ENCODE measurements at regions not wholly inside any gene's neighbourhood (a gene's known extent, or its start where the extent isn't known, plus 50 kb on each side); places are given as distances from the start of the nearest gene placed in this dataset.

GRCh38 chr6:147095316-147095715, 108.9 kb upstream of the STXBP5 start:
- ATAC-seq (replicated peaks) (no peak), DNase-seq (no peak)
- Mint-ChIP-seq H3K4me1 (ENCODE audit: low read depth in 2 of 2) (no peaks in the 10 kb centered on the region), H3K4me3 (no peak overlapping the region), H3K9me3 (no peaks in the 10 kb centered on the region), H3K27me3 (peaks cover 11 to 14% of the 10 kb centered on the region in 2 donors), H3K36me3 (ENCODE audit: insufficient read depth) (no peaks in the 10 kb centered on the region), H3K27ac (no peak overlapping the region)

- H3K9me3 Mint-ChIP-seq: no peaks in the 10 kb centered on the region
- no peak overlapping the region for H3K27ac Mint-ChIP-seq
- H3K4me1 Mint-ChIP-seq (ENCODE audit: low read depth in 2 of 2): no peaks in the 10 kb centered on the region
- H3K36me3 Mint-ChIP-seq (ENCODE audit: insufficient read depth): no peaks in the 10 kb centered on the region
- DNase-seq (no peak), ATAC-seq (replicated peaks) (no peak)
- H3K4me3 Mint-ChIP-seq: no peak overlapping the region
- H3K27me3 Mint-ChIP-seq: peaks cover 11 to 21% of the 10 kb centered on the region in 2 donors
Measured at GRCh38 chr6:147099974-147100373, 104.2 kb upstream of the STXBP5 start.

- Mint-ChIP-seq H3K27me3 (peaks cover 0 to 17% of the 10 kb centered on the region in 2 donors), H3K4me1 (ENCODE audit: low read depth in 2 of 2) (no peaks in the 10 kb centered on the region), H3K9me3 (no peaks in the 10 kb centered on the region), H3K27ac (no peak overlapping the region), H3K36me3 (ENCODE audit: insufficient read depth) (no peaks in the 10 kb centered on the region), H3K4me3 (no peak overlapping the region)
- ATAC-seq (replicated peaks) (no peak), DNase-seq (no peak)
Measured at GRCh38 chr6:147103007-147103406, 101.2 kb upstream of the STXBP5 start.

GRCh38 chr6:147103694-147104093, 100.5 kb upstream of the STXBP5 start:
- ATAC-seq (replicated peaks) (no peak), DNase-seq (no peak)
- Mint-ChIP-seq H3K4me3 (no peak overlapping the region), H3K4me1 (ENCODE audit: low read depth in 2 of 2) (peaks cover 1 to 5% of the 10 kb centered on the region in 2 donors), H3K36me3 (ENCODE audit: insufficient read depth) (no peaks in the 10 kb centered on the region), H3K9me3 (no peaks in the 10 kb centered on the region), H3K27ac (no peak overlapping the region), H3K27me3 (peaks cover 0 to 17% of the 10 kb centered on the region in 2 donors)

- Mint-ChIP-seq H3K4me3 (no peak overlapping the region), H3K27me3 (peaks cover 0 to 17% of the 10 kb centered on the region in 2 donors), H3K9me3 (no peaks in the 10 kb centered on the region), H3K36me3 (ENCODE audit: insufficient read depth) (no peaks in the 10 kb centered on the region), H3K4me1 (ENCODE audit: low read depth in 2 of 2) (peaks cover 14 to 21% of the 10 kb centered on the region in 2 donors), H3K27ac (no peak overlapping the region)
- no peak for DNase-seq
- ATAC-seq (replicated peaks): no peak
Measured at GRCh38 chr6:147105786-147106185, 98.4 kb upstream of the STXBP5 start.

- H3K36me3 Mint-ChIP-seq (ENCODE audit: insufficient read depth): no peaks in the 10 kb centered on the region
- H3K4me1 Mint-ChIP-seq (ENCODE audit: low read depth in 2 of 2): peaks cover 14 to 21% of the 10 kb centered on the region in 2 donors
- peaks cover 0 to 13% of the 10 kb centered on the region in 2 donors for H3K27me3 Mint-ChIP-seq
- DNase-seq (no peak), ATAC-seq (replicated peaks) (no peak)
- no peak overlapping the region for H3K27ac Mint-ChIP-seq
- no peaks in the 10 kb centered on the region for H3K9me3 Mint-ChIP-seq
- no peak overlapping the region for H3K4me3 Mint-ChIP-seq
Measured at GRCh38 chr6:147106759-147107401, 97.3 kb upstream of the STXBP5 start.

GRCh38 chr6:147108259-147108910, 95.8 kb upstream of the STXBP5 start:
- Mint-ChIP-seq H3K9me3 (no peaks in the 10 kb centered on the region), H3K27ac (no peak overlapping the region), H3K27me3 (peaks cover 0 to 10% of the 10 kb centered on the region in 2 donors), H3K4me3 (no peak overlapping the region), H3K4me1 (ENCODE audit: low read depth in 2 of 2) (peaks cover 14 to 21% of the 10 kb centered on the region in 2 donors), H3K36me3 (ENCODE audit: insufficient read depth) (no peaks in the 10 kb centered on the region)
- ATAC-seq (replicated peaks) (no peak), DNase-seq (no peak)

- no peaks in the 10 kb centered on the region for H3K9me3 Mint-ChIP-seq
- ATAC-seq (replicated peaks) (peak; percentile 33), DNase-seq (no peak)
- no peaks in the 10 kb centered on the region for H3K36me3 Mint-ChIP-seq (ENCODE audit: insufficient read depth)
- peaks cover 0 to 10% of the 10 kb centered on the region in 2 donors for H3K27me3 Mint-ChIP-seq
- H3K4me1 Mint-ChIP-seq (ENCODE audit: low read depth in 2 of 2): peaks cover 14 to 21% of the 10 kb centered on the region in 2 donors
- H3K4me3 Mint-ChIP-seq: peak overlapping the region in 1 of 2 donors; percentile 50
- peak overlapping the region in 1 of 2 donors; percentile 4 for H3K27ac Mint-ChIP-seq
Measured at GRCh38 chr6:147109707-147110106, 94.5 kb upstream of the STXBP5 start.

- Mint-ChIP-seq H3K9me3 (peaks cover 0 to 2% of the 10 kb centered on the region in 2 donors), H3K4me3 (no peak overlapping the region), H3K27ac (no peak overlapping the region), H3K4me1 (ENCODE audit: low read depth in 2 of 2) (no peaks in the 10 kb centered on the region), H3K36me3 (ENCODE audit: insufficient read depth) (no peaks in the 10 kb centered on the region), H3K27me3 (peaks cover 31 to 33% of the 10 kb centered on the region in 2 donors)
- ATAC-seq (replicated peaks): no peak
- no peak for DNase-seq
Measured at GRCh38 chr6:147116056-147116455, 88.2 kb upstream of the STXBP5 start.

GRCh38 chr6:147117011-147117410, 87.2 kb upstream of the STXBP5 start:
- Mint-ChIP-seq H3K9me3 (peaks cover 0 to 2% of the 10 kb centered on the region in 2 donors), H3K4me3 (no peak overlapping the region), H3K27ac (no peak overlapping the region), H3K4me1 (ENCODE audit: low read depth in 2 of 2) (no peaks in the 10 kb centered on the region), H3K36me3 (ENCODE audit: insufficient read depth) (no peaks in the 10 kb centered on the region), H3K27me3 (peaks cover 31 to 38% of the 10 kb centered on the region in 2 donors)
- DNase-seq (no peak), ATAC-seq (replicated peaks) (no peak)

- ATAC-seq (replicated peaks): no peak
- peaks cover 31 to 44% of the 10 kb centered on the region in 2 donors for H3K27me3 Mint-ChIP-seq
- H3K4me3 Mint-ChIP-seq: no peak overlapping the region
Measured at GRCh38 chr6:147117580-147117979, 86.6 kb upstream of the STXBP5 start.

GRCh38 chr6:147119310-147119709, 84.9 kb upstream of the STXBP5 start:
- Mint-ChIP-seq H3K27me3 (peaks cover 45 to 55% of the 10 kb centered on the region in 2 donors), H3K36me3 (ENCODE audit: insufficient read depth) (no peaks in the 10 kb centered on the region), H3K4me3 (no peak overlapping the region)

More at GRCh38 chr6:147117580-147117979, 86.6 kb upstream of the STXBP5 start:
- peaks cover 0 to 2% of the 10 kb centered on the region in 2 donors for H3K9me3 Mint-ChIP-seq
- no peak overlapping the region for H3K27ac Mint-ChIP-seq
- H3K4me1 Mint-ChIP-seq (ENCODE audit: low read depth in 2 of 2): no peaks in the 10 kb centered on the region
- H3K36me3 Mint-ChIP-seq (ENCODE audit: insufficient read depth): no peaks in the 10 kb centered on the region
- no peak for DNase-seq

GRCh38 chr6:147122823-147123222, 81.4 kb upstream of the STXBP5 start:
- H3K4me3 Mint-ChIP-seq: no peak overlapping the region
- no peaks in the 10 kb centered on the region for H3K9me3 Mint-ChIP-seq
- no peaks in the 10 kb centered on the region for H3K36me3 Mint-ChIP-seq (ENCODE audit: insufficient read depth)
- DNase-seq (no peak), ATAC-seq (replicated peaks) (no peak)
- H3K27me3 Mint-ChIP-seq: peaks cover 47 to 49% of the 10 kb centered on the region in 2 donors
- no peak overlapping the region for H3K27ac Mint-ChIP-seq
- H3K4me1 Mint-ChIP-seq (ENCODE audit: low read depth in 2 of 2): no peaks in the 10 kb centered on the region

More at GRCh38 chr6:147119310-147119709, 84.9 kb upstream of the STXBP5 start:
- DNase-seq (no peak), ATAC-seq (replicated peaks) (no peak)
- peaks cover 0 to 2% of the 10 kb centered on the region in 2 donors for H3K9me3 Mint-ChIP-seq
- no peak overlapping the region for H3K27ac Mint-ChIP-seq
- H3K4me1 Mint-ChIP-seq (ENCODE audit: low read depth in 2 of 2): no peaks in the 10 kb centered on the region

- no peak overlapping the region for H3K4me3 Mint-ChIP-seq
- H3K36me3 Mint-ChIP-seq (ENCODE audit: insufficient read depth): no peaks in the 10 kb centered on the region
- no peak overlapping the region for H3K27ac Mint-ChIP-seq
- H3K27me3 Mint-ChIP-seq: peaks cover 32 to 34% of the 10 kb centered on the region in 2 donors
- H3K4me1 Mint-ChIP-seq (ENCODE audit: low read depth in 2 of 2): no peaks in the 10 kb centered on the region
- no peak for ATAC-seq (replicated peaks)
- H3K9me3 Mint-ChIP-seq: no peaks in the 10 kb centered on the region
- no peak for DNase-seq
Measured at GRCh38 chr6:147126618-147127022, 77.6 kb upstream of the STXBP5 start.
